RCC 7860 (cell line): ENCODE measurements at regions not wholly inside any gene's neighbourhood (a gene's known extent, or its start where the extent isn't known, plus 50 kb on each side); places are given as distances from the start of the nearest gene placed in this dataset.
"Not testable (repeated sequence)": the region's sequence is repeated elsewhere in the genome, so short reads cannot be mapped to it uniquely, and the experiment has no call there.

ENCODE experiments used
- DNase-seq: peaks from one replicate; pipeline ENCODE4 v3.0.0-alpha.2; 2015; ENCODE audit warnings: low spot score
- FAIRE-seq: peaks from 2 replicates; lab custom pipeline; 2012; peaks lifted over from hg19 to GRCh38; lab: Jason Lieb, UNC

DNA sequence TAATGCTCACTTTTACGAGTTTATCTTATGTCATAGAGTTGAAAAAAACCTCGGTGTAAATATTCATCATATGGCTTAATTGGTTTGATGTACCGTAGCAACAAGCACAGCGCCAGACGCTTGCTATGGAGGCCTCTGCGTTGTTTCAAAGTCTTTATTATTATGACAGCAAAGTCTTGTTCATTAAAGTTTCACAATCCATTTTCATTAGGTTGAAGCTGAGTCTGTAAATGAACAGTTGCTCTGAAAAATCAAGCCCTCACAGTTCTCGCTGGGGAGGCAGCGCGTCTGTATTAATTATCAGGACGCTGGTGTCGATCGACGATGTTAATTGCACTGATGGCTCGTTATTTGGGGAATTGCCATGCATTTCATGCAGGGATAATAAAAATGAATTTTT lies 185.6 kb downstream of the INSC start:
- FAIRE-seq: no peak
- no peak for DNase-seq

DNA sequence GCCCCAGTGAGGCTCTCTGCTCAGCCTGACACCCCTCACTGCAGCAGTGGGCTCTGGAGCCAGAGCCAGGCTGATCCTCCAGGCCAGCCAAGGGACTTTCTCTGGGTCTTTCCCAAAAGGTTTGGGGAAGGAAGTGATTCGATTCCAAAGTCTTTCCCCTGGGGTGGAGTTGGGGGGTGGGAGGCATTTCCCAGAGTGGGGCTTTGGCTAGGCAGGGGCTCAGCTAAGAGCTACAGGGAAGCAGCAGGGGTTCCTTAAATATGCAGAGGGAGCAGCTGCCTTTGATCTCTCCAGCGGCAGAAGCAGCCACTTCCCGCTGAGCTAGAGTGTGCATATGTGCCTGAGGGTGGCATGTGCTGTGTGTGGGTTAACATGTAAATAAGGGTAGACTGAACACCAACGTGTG lies 192.9 kb downstream of the INSC start:
- DNase-seq (no peak), FAIRE-seq (no peak)

DNA sequence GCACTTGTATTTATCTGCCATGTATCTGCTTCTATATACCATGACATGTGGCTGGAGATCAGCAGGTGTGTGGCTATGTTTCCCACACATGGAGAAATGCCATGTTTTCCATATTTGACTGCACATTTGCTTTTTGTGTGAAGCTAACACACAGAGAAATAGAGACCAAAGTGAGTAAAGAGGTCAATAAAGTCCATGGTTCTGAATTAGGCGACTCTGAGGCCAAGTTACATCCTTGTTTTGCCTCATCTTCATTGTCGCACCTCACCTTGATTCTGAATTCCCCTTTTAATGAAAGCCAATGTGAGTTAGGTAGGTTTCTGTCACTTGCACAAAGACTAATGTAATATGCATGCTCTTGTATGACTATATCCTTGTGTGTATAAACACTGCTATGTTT lies 194.1 kb downstream of the INSC start:
- DNase-seq (no peak), FAIRE-seq (no peak)

DNA sequence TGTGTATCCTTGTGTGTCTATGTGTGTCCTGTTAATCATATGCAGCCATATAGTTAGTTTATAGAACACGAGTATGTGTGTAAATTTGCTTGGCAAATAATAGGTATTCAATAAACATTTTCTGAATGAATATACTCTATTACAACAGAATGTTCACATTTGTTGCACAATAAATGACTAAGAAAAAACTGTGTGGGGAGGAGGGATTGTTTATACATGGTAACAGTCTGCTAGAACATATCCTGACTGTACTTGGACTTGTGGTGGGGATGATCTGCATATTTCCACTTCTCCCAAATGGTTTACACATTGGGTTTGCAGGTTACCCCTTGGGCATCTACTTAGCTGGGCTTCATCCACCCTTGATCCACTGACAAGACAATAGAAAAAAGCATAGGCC lies 194.6 kb downstream of the INSC start:
- FAIRE-seq: no peak

DNA sequence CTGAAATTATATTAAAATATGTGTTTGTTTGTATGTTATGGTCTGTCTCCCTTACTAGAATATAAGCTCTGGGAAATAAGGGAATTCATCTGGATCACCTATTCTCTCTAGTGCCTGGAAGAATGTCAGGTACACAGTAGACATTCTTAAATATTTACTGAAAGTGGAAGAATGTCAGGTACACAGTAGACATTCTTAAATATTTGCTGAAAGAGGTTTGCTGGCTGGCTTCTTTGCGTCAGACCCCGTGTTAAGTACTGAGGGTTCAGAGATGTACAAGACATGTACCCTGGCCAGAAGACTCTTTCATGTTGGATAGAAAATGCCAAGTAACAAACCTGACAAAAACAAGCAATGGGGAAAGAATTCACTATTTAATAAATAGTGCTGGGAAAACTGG lies 199.1 kb downstream of the INSC start:
- DNase-seq: no peak
- no peak for FAIRE-seq

More for the DNA sequence above, 194.6 kb downstream of the INSC start:
- no peak for DNase-seq

DNA sequence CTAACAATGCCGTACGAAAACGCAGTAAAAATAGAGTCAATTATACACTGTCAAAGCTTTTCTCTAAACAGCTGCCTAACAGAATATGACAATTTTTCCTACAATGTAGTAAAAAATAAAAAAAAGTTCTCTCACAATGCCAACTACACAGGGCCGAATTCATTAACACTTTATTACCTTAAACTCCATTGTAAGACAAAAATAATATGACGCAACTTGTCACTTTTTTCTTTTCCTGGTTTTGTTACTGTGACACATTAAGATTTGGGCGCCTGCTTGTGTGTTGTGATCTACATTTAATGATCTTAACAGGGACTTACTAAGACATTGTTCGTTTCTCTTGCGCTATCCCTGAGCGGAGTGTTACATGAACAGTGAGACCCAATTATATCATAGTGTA lies 204.1 kb downstream of the INSC start:
- DNase-seq (no peak), FAIRE-seq (no peak)

DNA sequence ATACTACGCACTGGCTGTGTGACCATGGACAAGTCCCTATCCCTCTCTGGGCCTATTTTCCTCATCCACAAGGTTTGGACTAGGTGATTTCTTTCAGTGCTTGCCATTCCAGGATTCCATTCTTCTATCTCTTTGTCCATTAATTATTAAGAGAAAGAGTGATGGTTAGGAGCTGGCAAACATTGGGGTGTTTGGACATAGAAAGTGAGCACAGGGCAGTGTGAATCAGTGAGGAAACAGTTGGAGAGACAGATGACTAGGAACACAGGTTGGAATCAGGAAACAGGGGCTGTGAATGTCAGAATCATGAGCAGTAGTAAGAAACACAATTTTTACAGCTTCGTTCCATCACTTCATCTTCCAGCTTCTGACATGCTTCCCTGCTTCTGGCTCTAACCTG lies 211.8 kb downstream of the INSC start:
- no peak for FAIRE-seq

DNA sequence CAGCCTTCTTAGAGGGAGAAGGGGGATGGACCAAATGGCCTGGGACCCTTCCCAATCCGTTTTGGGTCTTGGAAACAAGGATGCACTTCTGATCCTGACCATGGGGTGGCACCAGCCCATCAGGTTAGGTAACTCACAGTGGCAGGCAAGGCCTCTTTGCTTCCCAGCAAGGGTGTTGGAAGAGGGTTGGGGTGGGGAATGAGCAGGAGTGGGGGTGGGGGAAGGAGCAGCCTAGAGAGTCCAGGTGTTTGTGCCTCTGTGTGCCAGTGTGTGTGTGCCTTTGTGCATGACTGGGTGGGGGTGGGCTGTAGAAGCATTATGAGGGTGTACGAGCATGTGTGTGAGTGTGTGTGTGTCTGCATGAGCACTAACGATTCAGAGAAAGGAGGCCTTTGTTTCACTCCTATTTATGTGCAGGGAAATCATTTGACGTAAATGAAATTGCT lies 213.1 kb downstream of the INSC start:
- FAIRE-seq: no peak
- no peak for DNase-seq

More for the DNA sequence above, 211.8 kb downstream of the INSC start:
- DNase-seq: no peak

DNA sequence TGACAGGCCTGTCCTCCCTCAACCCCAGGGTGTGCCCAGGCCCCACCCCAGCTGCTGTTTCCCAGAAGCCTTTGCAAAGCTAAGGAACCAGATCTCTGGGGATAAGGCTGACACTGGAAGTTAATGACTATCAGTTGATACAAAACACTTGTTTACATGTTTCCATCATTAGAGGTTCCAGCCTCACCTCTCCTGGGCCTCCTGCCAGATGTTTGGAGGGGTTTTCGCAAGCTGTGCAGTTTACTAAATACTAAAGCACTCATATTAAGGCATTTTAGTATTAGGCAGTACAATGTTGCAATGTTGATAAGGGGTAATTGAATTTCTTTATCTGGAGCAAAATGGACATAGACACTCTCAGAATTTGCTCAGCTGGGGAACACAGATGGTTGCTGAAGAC lies 218.7 kb downstream of the INSC start:
- FAIRE-seq: no peak
- DNase-seq: no peak

DNA sequence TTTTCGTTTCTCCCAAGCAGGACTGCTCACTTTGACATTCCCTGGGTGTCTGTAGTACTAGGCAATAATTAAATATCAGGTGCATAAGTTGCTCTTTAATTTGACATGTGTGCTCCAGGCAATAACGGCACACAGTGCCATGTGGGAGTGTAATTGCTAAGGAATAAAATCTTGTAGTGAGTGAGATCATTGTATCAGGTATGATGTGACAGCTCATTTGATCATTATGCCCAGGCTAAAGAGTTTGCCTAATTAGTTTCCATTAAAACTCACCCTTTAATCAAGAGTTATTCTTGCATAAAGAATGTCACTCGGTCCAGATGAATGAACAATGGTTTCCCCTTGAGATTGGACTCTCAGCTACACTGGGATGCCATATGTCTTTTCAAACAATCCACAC lies 220.0 kb downstream of the INSC start:
- no peak for FAIRE-seq
- DNase-seq: no peak

DNA sequence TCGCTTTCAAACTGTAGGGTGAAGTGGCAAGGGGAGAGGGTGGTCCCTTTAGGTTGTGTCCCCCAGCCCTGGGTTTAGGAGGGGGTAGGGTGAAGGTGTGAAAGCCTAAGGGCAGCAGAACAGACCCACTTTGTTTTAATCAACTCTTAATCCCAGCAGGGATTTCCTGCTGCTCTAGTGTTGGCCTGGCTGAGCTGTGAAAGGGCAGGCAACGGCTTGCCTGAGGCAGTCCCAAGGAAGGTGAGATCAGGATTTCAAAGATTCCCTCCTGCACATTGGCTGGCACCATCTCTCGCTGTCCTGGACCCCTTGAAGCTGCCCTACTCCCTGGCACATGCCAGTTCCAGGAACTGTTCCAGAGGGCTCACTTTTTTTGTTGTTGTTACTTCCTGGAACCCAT lies 221.3 kb downstream of the INSC start:
- FAIRE-seq (no peak), DNase-seq (no peak)

DNA sequence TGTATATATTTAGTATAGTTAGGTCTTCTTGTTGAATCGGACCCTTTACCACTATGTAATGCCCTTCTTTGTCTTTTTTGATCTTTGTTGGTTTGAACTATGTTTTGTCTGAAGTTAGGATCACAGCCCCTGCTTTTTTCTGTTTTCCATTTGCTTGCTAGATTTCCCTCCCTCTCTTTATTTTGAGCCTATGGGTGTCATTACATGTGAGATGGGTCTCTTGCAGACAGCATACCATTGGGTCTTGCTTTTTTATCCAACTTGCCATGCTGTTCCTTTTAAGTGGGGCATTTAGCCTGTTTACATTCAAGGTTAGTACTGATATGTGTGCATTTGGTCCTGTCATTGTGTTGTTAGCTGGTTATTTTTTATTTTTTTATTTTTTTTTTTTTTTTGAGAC lies 224.6 kb downstream of the INSC start:
- FAIRE-seq (no peak), DNase-seq (no peak)

DNA sequence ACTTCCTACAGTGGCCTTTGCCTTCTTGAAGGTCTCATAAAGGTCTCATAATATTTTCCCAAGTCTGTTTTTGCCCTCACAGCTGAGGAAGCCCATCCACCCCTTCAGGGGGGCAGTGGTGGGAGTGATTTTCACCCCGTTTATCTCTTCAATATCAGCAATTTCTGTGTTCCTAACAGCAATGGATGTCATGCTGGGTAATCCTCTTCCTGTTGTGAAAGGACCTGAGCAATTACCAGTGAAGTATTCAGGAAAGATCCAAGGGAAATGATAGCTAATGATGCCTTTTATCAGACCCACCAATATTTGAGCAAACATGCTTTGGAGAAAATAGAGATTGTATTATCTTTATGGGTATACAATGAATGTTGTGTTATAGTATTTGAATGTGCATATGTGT lies 226.9 kb downstream of the INSC start:
- FAIRE-seq (no peak), DNase-seq (no peak)

DNA sequence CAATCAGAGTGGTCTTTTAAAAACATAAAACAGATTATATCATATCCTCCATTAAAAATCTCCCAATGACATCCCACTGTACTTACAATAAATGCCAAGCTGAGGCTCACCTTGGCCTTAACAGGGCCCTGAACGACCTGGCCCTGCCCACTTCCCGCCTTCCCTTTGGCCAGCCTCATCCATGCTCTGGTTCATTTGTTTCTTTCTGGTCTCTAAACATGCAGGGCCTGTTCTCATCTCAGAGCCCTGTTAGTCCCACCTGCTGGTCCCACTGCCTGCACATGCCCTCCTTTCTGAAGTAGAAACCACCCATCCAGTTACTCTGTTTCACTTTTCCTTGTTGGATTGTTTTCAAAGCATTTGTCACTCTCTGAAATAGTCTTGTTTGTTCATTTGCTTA lies 227.4 kb downstream of the INSC start:
- FAIRE-seq: no peak
- DNase-seq: no peak

DNA sequence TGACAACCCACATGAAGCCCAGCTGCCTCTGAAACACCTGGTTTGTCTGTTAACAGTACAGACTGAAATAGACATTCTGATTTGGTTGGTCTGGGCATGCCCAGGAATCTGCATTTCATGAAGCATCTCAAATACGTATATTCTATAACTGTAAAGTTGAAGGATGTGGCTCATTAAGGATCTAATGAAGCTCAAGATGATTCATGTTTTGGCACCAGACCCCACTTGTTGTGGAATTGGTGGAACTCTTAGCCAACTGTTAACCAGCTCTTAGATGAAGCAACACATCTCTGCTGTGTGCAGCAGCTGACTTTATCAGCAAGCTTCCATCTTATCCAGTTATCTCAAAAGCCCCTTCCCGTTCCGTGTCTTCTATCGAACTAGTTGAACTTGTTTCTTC lies 232.2 kb downstream of the INSC start:
- DNase-seq: no peak
- FAIRE-seq: no peak

DNA sequence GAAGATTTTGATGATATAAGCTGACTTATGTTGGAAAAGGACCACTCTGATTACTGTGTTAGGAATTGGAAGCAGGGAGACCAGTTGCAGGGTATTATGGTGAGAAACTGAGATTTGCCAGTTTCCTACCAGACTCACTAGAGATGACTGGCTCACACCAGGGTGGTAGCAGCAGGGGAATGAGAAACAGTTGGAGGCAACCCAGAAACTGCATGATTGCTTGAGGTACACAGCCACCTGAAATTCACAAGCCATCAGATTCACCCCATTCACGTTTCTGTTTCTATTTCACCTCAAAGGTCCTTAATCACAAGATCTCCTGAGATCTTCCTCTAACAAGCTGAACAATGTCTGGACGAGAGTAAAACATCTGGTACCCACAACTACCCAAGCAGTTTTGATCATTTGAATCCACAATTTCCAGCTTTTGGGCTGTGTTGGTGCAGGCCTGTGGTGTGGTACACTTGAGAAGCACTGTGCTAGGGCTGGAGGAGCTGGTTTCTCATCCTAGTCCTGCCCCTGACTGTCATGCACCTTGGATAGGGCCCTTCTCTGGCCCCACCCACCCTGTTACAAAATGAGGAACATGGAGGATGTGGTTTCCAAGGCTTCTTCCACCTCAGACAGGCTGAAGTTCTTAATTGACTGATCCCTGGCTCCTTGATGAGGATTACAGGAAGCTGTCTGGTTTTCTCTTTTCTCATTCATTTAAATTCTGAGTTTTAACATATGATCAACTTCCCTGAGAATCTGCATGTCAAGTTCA lies 233.4 kb downstream of the INSC start:
- no peak for FAIRE-seq
- no peak for DNase-seq

DNA sequence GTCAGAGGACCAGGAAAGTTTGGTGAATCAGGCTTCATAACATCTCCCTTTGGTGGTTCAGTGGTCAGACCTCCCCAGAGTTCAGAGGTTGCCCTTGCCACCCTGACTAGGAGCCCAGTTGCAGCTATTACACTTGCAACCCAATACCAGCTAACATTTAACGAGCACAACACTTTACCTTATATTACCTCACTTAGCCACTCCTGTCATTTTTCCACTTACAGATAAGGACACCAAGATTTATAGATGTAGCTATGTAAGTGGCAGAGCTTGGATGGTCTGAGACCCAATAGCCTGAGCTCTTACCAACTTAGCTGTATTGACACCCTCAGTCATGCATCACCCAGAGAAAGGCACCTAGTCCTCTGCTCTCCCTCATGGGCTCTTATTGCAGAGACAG lies 234.7 kb downstream of the INSC start:
- DNase-seq (no peak), FAIRE-seq (no peak)

DNA sequence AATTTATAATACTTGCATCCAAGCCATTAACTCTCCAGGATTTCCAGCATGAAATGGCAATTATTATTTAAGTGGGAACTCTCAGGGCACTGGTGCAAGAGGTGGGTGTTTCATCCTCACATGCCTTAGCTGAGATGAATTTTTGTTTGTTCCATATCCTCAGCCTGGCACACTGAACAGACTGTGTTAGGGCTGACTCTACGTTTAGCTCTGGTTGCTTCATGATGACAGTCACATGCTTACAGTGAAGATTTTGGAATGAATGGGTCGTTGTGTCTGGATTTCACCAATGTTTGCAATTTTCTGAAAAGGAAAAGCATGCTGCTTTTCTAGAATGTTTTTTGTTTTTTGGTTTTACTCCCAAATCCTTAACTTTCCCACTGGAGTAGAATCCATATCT lies 246.6 kb downstream of the INSC start:
- no peak for DNase-seq
- no peak for FAIRE-seq

DNA sequence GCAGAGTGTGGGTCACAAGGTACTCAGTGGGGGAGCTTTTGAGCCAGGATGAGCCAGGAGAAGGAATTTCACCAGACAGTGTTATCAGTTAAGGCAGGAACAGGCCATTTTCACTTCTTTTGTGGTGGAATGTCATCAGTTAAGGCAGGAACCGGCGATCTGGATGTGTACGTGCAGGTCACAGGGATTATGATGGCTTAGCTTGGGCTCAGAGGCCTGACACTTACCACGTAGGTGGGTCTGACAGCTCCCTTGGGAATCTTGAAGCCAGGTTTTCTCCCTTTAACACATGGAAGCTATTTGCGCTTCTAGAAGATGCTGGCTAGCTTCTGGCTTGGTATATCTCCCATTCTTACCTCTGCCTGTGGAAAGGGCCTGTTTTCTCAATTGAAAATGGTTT lies 250.6 kb downstream of the INSC start:
- FAIRE-seq, DNase-seq: not testable (repeated sequence)

DNA sequence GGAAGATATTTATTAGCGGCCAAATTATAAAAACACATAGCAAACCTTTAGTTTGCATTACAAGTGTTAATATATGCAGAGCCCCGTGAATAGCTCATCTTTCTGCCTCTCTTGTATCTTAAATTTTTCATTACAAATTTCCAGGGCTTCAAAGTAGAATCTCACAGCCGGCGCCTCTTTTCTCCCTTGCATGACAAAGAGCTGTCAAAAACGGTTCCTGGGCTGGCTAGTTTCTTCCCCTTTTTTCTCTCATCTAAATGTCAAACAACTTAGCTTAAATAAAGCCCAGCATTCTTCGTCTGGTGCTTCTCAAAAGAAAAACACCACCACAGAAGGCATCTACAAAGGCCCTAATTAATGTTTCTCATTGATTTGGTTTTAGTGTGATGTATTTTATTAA lies 253.0 kb downstream of the INSC start:
- DNase-seq: no peak
- no peak for FAIRE-seq

DNA sequence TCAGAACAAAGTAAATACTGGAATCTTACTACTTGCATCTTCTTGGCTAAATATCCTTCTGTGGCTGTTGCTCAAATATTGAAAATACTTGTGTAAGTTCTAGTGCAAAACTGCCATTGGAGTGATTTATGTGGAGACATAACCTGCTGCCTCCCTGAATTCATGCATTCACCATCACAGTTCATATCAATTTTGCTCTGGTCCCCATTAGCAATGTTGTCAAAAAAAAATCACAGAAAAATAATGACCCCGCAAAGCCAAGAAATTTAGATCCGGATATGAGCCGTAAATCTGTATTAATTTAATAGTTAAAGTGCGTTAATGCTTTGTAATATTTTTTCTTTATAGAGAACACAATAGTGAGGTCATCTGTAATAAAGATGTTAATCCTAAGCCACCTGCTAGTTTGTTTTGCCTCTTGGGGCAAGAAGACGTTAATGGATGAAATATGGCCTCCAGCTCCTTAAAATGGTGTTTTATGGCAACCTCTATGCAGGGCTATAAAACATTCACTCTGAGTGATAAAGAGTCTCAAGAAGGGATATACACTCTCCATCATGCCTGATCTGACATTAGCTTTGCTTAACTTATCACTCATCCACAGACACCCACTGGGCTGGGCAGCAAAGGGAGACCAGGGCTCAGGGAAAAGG lies 255.9 kb downstream of the INSC start:
- DNase-seq: no peak
- no peak for FAIRE-seq

DNA sequence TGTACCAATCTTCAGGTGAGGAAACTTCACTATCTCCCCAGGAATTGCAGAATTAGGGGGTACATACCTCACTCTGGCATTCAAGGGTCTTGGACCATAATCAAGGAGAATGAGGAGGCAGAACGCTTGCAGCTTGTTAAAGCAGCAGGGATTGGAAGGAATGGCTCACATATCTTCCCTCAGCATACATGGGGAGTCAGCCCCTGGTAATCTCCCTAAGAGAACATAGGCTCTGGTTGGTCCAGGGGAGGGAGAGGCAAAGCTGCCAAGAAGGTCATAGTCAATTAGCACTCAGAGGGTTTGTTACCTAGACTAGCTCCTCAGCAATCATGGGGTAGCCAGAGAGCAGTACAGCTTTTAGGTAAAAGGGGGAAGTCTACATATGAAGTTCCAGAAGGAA lies 256.8 kb downstream of the INSC start:
- DNase-seq (no peak), FAIRE-seq (no peak)

DNA sequence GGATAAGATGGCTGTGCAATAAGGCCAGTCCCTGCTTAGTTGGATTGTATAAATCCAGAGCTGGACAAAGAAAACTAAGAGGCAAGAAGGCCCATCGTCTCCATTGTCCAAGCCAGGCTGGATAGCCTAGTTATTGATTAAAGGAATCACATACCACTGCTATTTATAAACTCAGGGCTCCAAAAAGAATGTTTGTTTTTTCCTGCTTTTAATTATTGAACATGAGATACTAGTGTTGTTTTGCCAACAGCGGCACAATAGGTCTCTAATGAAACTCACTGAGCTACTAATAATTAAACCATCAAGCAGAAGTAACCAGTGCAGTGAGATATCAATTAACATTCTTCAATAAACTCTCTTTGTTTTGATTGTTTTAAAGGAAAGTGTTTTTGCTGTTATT lies 259.7 kb downstream of the INSC start:
- no peak for DNase-seq
- FAIRE-seq: no peak
